Naive B cell (primary cell): ENCODE measurements at regions not wholly inside any gene's neighbourhood (a gene's known extent, or its start where the extent isn't known, plus 50 kb on each side); places are given as distances from the start of the nearest gene placed in this dataset.

ENCODE experiments used
- ATAC-seq, 2 donors: fragments of 150-1000 bp; cut with Tn5 transposase; 2 replicates each; pipeline ENCODE4 v1.10.0; 2021; ENCODE audit warnings: low read depth in 2 of 2, mild to moderate bottlenecking in 2 of 2, moderate library complexity in 2 of 2
- DNase-seq: peaks from one replicate; pipeline ENCODE4 v3.0.0; 2022
- H3K27ac Mint-ChIP-seq, 6 donors: one replicate each; pipeline ENCODE4 v1.8.0; 2020 to 2022; ENCODE audit warnings: mild to moderate bottlenecking in 6 of 6, mixed read lengths in 6 of 6, moderate library complexity in 5 of 6, inconsistent platforms in 2 of 6
- H3K27me3 Mint-ChIP-seq, 3 donors: one replicate each; pipeline ENCODE4 v1.8.0; 2021 to 2022; ENCODE audit warnings: mixed read lengths in 3 of 3, mild to moderate bottlenecking in 1 of 3
- H3K36me3 Mint-ChIP-seq, 2 donors: one replicate each; pipeline ENCODE4 v1.8.0; 2020 to 2022; ENCODE audit warnings: mixed read lengths in 2 of 2, inconsistent platforms in 1 of 2, mild to moderate bottlenecking in 1 of 2
- H3K4me1 Mint-ChIP-seq, 3 donors: one replicate each; pipeline ENCODE4 v1.8.0; 2020 to 2022; ENCODE audit warnings: mixed read lengths in 3 of 3, inconsistent platforms in 1 of 3, mild to moderate bottlenecking in 1 of 3, moderate library complexity in 1 of 3
- H3K4me3 Mint-ChIP-seq, 8 donors: one replicate each; pipeline ENCODE4 v1.8.0; 2020 to 2022; ENCODE audit warnings: mild to moderate bottlenecking in 8 of 8, mixed read lengths in 8 of 8, moderate library complexity in 8 of 8, inconsistent platforms in 2 of 8
- H3K9me3 Mint-ChIP-seq, 7 donors: one replicate each; pipeline ENCODE4 v1.8.0; 2020 to 2022; ENCODE audit warnings: mixed read lengths in 7 of 7, mild to moderate bottlenecking in 5 of 7, inconsistent platforms in 2 of 7, moderate library complexity in 1 of 7

DNA sequence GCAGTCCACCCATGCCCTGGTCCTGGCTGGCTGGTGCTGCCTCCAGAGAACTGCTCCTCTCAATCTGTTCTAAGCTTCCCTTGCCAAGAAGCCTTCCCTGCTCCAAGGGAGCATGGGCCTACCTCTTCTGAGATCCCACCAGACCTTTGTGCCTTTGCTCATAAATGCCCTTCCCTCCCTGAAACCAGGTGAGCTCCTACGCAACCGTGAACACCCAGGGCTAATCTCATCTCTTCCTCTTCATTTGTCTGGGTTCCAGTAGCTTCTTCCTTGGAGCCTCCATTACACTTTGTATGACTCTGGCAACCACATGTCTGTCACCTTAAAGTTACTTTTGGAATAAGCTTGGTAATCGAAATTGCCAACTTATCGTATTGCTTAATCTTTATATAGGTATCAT is 270.6 kb downstream of the PBX3 start:
- no peak for DNase-seq
- no peak overlapping the region for H3K27ac Mint-ChIP-seq
- no peaks in the 10 kb centered on the region for H3K36me3 Mint-ChIP-seq
- H3K4me3 Mint-ChIP-seq = no peak overlapping the region
- H3K27me3 Mint-ChIP-seq = peaks cover 3 to 52% (median 19%) of the 10 kb centered on the region in 3 donors
- no peaks in the 10 kb centered on the region for H3K9me3 Mint-ChIP-seq
- no peaks in the 10 kb centered on the region for H3K4me1 Mint-ChIP-seq
- ATAC-seq = no peak

GRCh38 chr9:126020836-126021235 is 273.7 kb downstream of the PBX3 start:
- no peak for DNase-seq
- Mint-ChIP-seq H3K27ac (peak overlapping the region in 1 of 6 donors; percentile 26), H3K9me3 (no peaks in the 10 kb centered on the region), H3K4me1 (no peaks in the 10 kb centered on the region), H3K27me3 (peaks cover 3 to 26% (median 13%) of the 10 kb centered on the region in 3 donors), H3K36me3 (no peaks in the 10 kb centered on the region), H3K4me3 (no peak overlapping the region)
- no peak for ATAC-seq

- DNase-seq (no peak), ATAC-seq (no peak)
- Mint-ChIP-seq H3K4me3 (no peak overlapping the region), H3K36me3 (no peaks in the 10 kb centered on the region), H3K27ac (no peak overlapping the region), H3K9me3 (no peaks in the 10 kb centered on the region), H3K4me1 (peaks cover 0 to 7% (median 0%) of the 10 kb centered on the region in 3 donors), H3K27me3 (peaks cover 0 to 22% (median 20%) of the 10 kb centered on the region in 3 donors)
Observed at GRCh38 chr9:126023962-126024361, 276.8 kb downstream of the PBX3 start.

DNA sequence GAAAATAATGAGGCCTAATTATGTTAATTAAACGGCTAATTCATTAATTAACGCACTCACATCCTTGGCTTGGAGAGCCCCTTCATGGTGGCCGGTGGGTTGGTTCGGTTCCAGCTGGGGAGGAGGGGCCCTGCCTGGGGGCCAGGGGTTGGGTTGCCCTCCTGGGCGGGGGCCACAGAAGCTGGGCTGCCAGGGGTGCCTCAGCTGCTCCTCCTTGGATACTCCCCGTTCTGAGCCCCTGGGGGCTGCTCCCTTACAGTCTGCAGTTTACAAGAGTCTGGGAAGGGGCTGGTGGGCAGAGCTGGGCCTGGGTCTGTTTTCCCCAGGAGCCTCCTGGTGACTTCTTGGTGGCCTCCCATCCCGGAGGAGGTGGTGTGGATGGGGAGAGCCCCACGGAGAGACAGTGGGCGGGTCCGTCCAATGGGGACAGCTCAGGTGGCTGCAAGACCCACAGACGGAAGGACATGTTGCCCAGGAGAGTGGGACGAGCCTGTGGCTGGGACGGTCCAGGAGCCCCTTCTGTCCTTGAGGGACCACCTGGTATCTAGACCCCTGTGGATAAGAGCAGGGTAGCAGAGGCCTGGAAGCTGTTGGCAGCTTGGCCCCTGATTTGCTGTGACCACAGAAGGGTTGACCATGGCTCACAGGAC is 277.5 kb downstream of the PBX3 start:
- no peaks in the 10 kb centered on the region for H3K9me3 Mint-ChIP-seq
- no peaks in the 10 kb centered on the region for H3K36me3 Mint-ChIP-seq
- H3K4me3 Mint-ChIP-seq = no peak overlapping the region
- ATAC-seq (no peak), DNase-seq (no peak)
- no peak overlapping the region for H3K27ac Mint-ChIP-seq
- peaks cover 0 to 7% (median 0%) of the 10 kb centered on the region in 3 donors for H3K4me1 Mint-ChIP-seq
- peaks cover 0 to 22% (median 20%) of the 10 kb centered on the region in 3 donors for H3K27me3 Mint-ChIP-seq

- H3K36me3 Mint-ChIP-seq = no peaks in the 10 kb centered on the region
- peaks cover 0 to 29% (median 16%) of the 10 kb centered on the region in 3 donors for H3K27me3 Mint-ChIP-seq
- no peak overlapping the region for H3K27ac Mint-ChIP-seq
- no peaks in the 10 kb centered on the region for H3K9me3 Mint-ChIP-seq
- no peak for ATAC-seq
- peaks cover 0 to 7% (median 0%) of the 10 kb centered on the region in 3 donors for H3K4me1 Mint-ChIP-seq
- no peak for DNase-seq
- no peak overlapping the region for H3K4me3 Mint-ChIP-seq
Observed at GRCh38 chr9:126025991-126026390, 278.8 kb downstream of the PBX3 start.

DNA sequence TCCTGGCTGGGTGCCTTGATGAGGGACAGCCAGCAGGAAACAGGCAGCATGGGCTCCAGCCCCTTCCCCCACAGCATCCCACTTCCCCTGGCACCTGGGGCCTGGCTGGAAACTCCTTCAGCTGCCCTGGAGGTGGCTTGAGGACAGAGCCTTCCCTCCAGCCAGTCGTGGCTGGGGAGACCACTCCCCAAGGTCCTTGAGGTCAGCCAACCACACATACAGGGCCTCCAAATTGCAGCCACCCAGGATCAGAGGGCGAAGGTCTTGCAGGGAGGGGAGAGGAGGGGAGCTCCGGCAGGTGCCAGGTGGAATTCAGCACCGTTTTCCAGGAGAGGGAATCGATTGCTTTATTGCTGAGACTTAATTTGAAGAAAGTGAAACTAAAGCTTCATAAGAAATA is 280.4 kb downstream of the PBX3 start:
- Mint-ChIP-seq H3K36me3 (peaks cover 0 to 4% of the 10 kb centered on the region in 2 donors), H3K4me3 (no peak overlapping the region), H3K9me3 (no peaks in the 10 kb centered on the region), H3K27me3 (peaks cover 5 to 29% (median 13%) of the 10 kb centered on the region in 3 donors), H3K27ac (no peak overlapping the region), H3K4me1 (peaks cover 0 to 7% (median 0%) of the 10 kb centered on the region in 3 donors)
- ATAC-seq = no peak
- DNase-seq = no peak

- Mint-ChIP-seq H3K4me1 (peaks cover 0 to 7% (median 0%) of the 10 kb centered on the region in 3 donors), H3K27ac (no peak overlapping the region), H3K4me3 (no peak overlapping the region), H3K9me3 (no peaks in the 10 kb centered on the region), H3K27me3 (peaks cover 13 to 38% (median 13%) of the 10 kb centered on the region in 3 donors), H3K36me3 (peaks cover 0 to 4% of the 10 kb centered on the region in 2 donors)
- no peak for ATAC-seq
- no peak for DNase-seq
Observed at GRCh38 chr9:126028746-126029145, 281.6 kb downstream of the PBX3 start.

DNA sequence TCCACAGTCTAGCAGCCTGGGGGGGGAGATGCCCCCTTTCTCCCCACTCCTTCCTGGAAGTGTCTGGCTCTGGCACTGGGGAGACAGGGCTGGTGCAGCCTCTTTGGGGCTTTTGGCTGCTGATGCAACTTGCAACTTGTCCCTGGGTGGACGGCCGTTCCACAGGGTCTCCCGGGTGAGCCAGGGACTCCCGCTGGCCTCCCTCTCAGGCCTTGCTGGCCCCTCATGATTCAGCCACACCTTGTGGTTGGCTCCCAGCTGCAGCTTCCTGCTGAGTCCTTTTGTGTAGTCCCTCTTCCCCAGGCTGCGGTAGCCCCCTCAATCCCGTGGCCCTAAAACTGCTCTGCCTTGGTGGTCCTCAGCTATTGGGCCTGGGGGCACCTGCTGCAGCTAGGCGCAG is 283.5 kb downstream of the PBX3 start:
- no peak overlapping the region for H3K27ac Mint-ChIP-seq
- no peak overlapping the region for H3K4me3 Mint-ChIP-seq
- H3K27me3 Mint-ChIP-seq = peaks cover 13 to 57% (median 30%) of the 10 kb centered on the region in 3 donors
- peaks cover 0 to 4% of the 10 kb centered on the region in 2 donors for H3K36me3 Mint-ChIP-seq
- no peak for DNase-seq
- H3K4me1 Mint-ChIP-seq = peaks cover 0 to 7% (median 0%) of the 10 kb centered on the region in 3 donors
- no peaks in the 10 kb centered on the region for H3K9me3 Mint-ChIP-seq
- ATAC-seq = no peak

DNA sequence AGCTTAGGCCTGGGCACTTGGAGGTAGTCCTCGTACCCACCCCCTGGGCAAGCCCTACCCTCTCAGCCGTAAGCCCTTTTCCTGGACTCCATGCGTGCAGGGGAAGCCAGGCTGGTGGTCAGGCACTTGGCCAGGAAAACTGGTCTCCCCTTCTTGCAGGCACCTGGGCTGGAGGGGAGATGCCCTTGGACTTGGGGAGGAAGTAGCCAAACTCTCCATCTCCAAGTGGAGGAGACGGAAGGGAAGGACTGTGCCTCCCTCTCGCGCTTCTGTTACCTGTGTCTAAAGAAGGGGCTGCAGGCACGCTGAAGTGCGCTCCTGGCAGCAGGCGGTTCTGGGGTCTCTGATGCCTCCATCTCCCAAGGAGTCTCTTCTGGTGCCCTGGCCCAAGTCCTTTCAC is 283.9 kb downstream of the PBX3 start:
- Mint-ChIP-seq H3K36me3 (peaks cover 0 to 4% of the 10 kb centered on the region in 2 donors), H3K27ac (no peak overlapping the region), H3K4me3 (no peak overlapping the region), H3K27me3 (peaks cover 13 to 60% (median 30%) of the 10 kb centered on the region in 3 donors), H3K4me1 (peaks cover 0 to 7% (median 0%) of the 10 kb centered on the region in 3 donors), H3K9me3 (no peaks in the 10 kb centered on the region)
- DNase-seq = no peak
- ATAC-seq = no peak

- Mint-ChIP-seq H3K4me3 (no peak overlapping the region), H3K27me3 (peaks cover 13 to 60% (median 27%) of the 10 kb centered on the region in 3 donors), H3K36me3 (peaks cover 0 to 4% of the 10 kb centered on the region in 2 donors), H3K27ac (no peak overlapping the region), H3K9me3 (no peaks in the 10 kb centered on the region), H3K4me1 (peaks cover 0 to 6% (median 0%) of the 10 kb centered on the region in 3 donors)
- DNase-seq (no peak), ATAC-seq (no peak)
Observed at GRCh38 chr9:126032135-126032534, 285.0 kb downstream of the PBX3 start.

DNA sequence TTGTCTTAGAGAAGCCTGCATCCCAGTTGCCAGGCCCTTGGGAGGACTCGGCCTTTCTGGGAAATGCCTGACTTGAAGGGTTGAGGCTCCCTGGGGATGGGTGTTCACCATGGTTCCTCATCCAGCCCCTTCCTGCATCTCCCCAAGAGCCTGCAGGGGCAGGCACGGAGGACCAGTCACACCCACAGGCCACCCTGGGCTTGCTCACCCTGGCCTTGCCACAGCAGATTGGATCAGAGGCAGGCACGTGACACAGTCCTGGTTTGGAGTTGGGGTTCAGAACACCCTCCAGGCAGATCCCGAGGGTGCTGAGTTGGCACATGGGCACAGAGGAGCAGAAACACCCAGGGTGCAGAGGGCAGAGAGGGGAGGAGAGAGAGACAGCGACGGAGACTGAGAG is 286.1 kb downstream of the PBX3 start:
- ATAC-seq (no peak), DNase-seq (no peak)
- H3K9me3 Mint-ChIP-seq = no peaks in the 10 kb centered on the region
- H3K4me1 Mint-ChIP-seq = no peaks in the 10 kb centered on the region
- H3K36me3 Mint-ChIP-seq = peaks cover 0 to 4% of the 10 kb centered on the region in 2 donors
- no peak overlapping the region for H3K4me3 Mint-ChIP-seq
- H3K27ac Mint-ChIP-seq = no peak overlapping the region
- H3K27me3 Mint-ChIP-seq = peaks cover 13 to 54% (median 25%) of the 10 kb centered on the region in 3 donors

GRCh38 chr9:126033956-126034355 is 286.8 kb downstream of the PBX3 start:
- Mint-ChIP-seq H3K9me3 (no peaks in the 10 kb centered on the region), H3K27me3 (peaks cover 14 to 54% (median 27%) of the 10 kb centered on the region in 3 donors), H3K4me3 (no peak overlapping the region), H3K27ac (no peak overlapping the region), H3K4me1 (no peaks in the 10 kb centered on the region), H3K36me3 (peaks cover 0 to 4% of the 10 kb centered on the region in 2 donors)
- DNase-seq (no peak), ATAC-seq (no peak)

GRCh38 chr9:126036881-126037291 is 289.7 kb downstream of the PBX3 start:
- no peak for DNase-seq
- Mint-ChIP-seq H3K4me3 (no peak overlapping the region), H3K27ac (peak overlapping the region in 1 of 6 donors; percentile 3), H3K4me1 (no peaks in the 10 kb centered on the region), H3K36me3 (peaks cover 2 to 4% of the 10 kb centered on the region in 2 donors), H3K27me3 (peaks cover 11 to 50% (median 47%) of the 10 kb centered on the region in 3 donors), H3K9me3 (peaks cover 5 to 13% (median 8%) of the 10 kb centered on the region in 7 donors)
- no peak for ATAC-seq

DNA sequence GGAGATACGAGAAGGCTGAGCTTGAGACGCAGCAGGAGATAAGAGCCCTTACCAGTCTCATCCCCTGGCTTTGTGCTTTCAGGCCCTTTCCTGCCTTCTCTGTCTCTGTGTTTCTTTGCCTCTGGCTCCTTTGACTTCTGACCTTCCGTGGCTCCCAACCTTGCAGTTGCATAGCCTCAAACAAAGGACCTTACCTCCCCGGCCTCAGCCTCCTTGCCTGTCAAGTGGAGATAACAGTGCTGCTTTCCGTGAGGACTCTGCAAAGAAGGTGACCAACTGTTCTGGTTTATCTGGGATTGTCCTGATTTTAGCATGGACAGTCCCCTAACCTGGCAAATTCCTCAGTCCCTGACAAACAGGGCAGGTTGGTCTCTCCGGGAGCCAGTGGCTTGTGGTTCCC is 287.8 kb upstream of the MVB12B start:
- Mint-ChIP-seq H3K4me1 (no peaks in the 10 kb centered on the region), H3K27ac (no peak overlapping the region), H3K4me3 (no peak overlapping the region), H3K36me3 (peaks cover 0 to 7% of the 10 kb centered on the region in 2 donors), H3K9me3 (peaks cover 8 to 29% (median 18%) of the 10 kb centered on the region in 7 donors), H3K27me3 (peaks cover 9 to 48% (median 45%) of the 10 kb centered on the region in 3 donors)
- ATAC-seq (no peak), DNase-seq (no peak)
